Germinal center (tissue), 1 donor: ENCODE measurements at regions not wholly inside any gene's neighbourhood (a gene's known extent, or its start where the extent isn't known, plus 50 kb on each side); places are given as distances from the start of the nearest gene placed in this dataset.
A peak's percentile ranks its signal among the peaks of the same experiment; 100 is the strongest.
"Not testable (repeated sequence)": the region's sequence is repeated elsewhere in the genome, so short reads cannot be mapped to it uniquely, and the experiment has no call there.

Experiments used
- DNase-seq: peaks from one replicate; pipeline ENCODE4 v3.0.0; 2012; ENCODE audit warnings: mixed read lengths, low spot score

GRCh38 chr4:86481440-86481839 lies 112.7 kb upstream of the PTPN13 start:
- no peak for DNase-seq

DNA sequence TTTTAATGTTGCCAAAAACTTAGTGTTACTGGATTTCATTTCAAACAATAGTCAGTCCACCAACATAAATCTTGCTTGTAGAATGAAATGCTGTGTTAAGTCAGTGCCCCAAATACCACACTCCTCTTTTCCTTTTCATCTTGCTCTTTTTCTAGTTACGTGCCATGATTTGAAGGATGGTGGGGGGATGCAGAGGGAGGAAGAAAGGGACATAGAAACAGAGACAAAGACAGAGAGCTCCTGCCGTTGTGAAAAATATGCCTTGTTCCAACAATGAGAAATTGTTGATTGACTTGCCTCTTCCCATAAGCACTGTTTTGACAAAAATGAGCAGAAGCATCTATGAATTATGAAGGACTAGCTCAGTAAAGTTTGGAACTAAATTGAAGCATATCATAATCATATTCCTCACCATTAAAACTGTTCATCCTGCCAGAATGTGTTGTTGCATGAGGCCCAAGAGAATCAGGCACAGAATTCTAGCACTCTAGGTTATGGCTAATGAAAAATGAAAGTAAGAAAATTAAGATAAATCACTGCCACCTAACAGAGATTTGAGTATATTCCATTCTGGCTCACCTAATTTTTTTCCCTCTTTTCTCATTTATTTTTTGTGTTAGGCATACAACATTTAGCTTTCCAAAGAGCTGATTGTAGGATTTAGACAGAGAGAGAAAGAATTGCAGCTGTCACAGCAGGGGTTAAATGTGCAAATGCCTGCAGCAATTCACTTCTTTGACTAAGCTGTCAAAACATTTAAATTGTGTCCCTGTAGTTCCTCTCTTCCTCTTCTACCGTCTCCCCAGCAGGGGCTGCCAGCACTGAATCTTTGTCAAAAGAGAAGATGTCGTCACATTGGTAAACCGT lies 111.6 kb upstream of the PTPN13 start:
- DNase-seq, result peak; percentile 12

GRCh38 chr4:86483173-86483490 lies 111.0 kb upstream of the PTPN13 start:
- no peak for DNase-seq

DNA sequence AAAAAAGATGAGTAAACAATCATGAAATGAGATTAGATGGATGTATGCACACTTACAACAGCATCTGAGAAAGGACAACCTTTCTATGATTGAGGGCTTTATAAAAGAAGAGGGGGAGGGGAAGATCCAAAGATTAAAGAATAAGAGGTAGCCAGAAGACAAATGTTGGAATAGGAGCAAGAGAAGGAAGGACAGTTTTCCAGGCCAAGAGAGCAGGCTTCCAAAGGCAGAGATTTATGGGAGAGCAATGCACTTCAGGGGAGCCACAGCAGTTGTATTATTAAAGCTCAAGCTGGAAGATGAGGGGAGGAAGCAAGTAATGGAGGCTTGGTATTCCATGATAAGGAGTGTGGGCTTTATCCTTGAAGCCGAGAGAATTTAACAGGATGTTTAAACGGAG lies 110.3 kb upstream of the PTPN13 start:
- DNase-seq, result no peak

DNA sequence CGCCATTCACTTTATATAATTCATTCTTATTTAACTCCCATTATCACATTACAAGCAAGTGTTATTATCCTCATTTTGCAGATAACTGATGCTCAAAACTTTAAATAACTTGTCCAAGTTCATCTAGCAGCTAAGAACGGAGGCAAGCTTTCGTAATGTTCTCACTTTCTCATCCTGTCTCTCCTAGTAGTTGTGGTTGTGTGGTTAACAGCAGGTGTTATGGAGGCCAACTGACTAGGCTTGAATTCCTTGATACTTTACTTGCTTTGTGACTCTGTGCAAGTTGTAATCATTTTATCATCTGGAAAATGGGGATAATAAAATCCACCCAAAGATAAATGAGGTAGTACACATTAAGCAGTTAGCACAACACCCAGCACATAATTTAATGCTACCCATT lies 109.9 kb upstream of the PTPN13 start:
- DNase-seq, result no peak

- no peak for DNase-seq
These were observed 106.3 kb upstream of the PTPN13 start for GRCh38 chr4:86487738-86488348.

DNA sequence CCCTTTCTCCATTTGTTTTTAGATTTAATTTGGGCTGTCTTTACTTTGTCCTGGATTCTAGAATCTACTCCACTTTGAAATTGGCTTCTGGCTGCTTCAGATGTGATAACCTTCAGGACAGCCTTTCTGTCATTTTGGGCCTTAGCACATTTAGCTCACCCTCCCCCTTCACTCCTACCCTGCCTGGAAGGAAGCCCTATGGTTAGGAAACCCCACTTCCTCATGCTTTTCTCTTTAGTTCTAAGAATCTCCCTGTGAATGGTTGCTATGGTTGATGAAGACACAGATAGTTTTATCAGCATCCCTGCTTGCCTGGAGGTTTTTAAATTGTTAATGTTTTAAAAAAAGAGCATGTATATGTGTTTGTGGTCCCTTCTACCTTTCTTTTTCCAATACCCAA lies 100.7 kb upstream of the PTPN13 start:
- DNase-seq, result no peak

DNA sequence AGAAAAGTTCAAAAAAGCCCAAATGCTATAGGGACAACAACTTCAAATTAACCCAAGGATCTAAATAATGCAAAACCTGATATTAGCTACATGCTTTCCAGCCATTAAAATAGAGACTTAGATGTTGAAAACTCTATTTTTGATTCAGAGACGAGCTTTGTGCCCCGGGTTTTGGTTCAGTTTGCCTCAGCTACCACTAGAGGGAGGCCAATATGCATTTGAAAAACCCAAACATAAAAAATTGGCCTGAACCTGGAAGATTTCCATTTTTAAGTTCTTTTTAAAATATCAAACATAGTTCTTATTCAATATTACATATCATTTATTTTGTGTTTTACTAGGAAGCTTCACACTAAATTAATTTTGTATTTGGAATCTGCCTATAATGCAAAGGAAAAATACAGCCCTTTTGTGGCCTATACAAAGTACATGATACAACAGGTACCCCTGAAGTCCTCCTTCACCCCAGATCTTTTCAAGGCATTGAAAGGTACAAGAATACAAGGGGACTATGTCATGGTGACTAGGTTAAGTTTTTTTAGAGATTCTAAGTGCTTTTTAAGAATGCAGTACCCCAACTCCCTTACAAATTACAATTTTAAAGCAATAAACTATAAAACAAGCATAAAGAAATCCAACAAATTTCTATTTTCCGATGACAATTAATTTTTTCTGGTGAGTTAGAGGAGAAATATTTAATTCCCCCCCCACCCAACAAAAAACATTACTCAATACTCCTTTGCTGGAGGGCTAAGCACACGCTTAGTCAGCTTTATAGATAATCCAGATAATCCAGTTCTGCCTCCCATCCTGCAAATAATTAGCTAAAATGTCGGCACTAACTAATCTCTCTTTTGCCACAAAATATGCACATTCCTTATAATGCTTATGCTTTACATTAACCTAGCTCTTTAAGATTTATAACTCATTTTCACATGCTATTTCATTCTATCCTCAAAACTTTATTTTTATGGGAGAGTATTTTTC lies 97.7 kb upstream of the PTPN13 start:
- peak; percentile 56 for DNase-seq

DNA sequence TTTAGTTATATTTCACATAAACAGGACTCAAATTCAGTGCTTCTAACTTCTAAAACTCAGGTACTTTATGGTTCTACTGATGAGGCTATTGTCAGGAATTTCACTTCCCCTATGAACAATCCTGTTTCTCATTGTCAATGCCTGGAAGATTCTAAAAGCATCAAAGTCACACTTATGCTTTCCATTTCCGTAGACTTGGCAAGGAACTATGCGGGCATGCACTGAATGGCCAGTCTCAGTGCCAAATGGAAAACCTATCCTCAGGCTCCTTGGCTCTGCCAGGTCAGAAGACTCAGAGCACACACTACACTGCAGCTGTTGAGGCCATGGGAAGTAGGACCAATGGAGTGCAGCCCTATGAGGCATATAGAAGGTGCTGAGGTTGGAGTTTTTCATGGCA lies 97.0 kb upstream of the PTPN13 start:
- no peak for DNase-seq

- peak; percentile 42 for DNase-seq
These were observed 95.9 kb upstream of the PTPN13 start for GRCh38 chr4:86497980-86498862.

- no peak for DNase-seq
These were observed 95.3 kb upstream of the PTPN13 start for GRCh38 chr4:86498863-86499166.

DNA sequence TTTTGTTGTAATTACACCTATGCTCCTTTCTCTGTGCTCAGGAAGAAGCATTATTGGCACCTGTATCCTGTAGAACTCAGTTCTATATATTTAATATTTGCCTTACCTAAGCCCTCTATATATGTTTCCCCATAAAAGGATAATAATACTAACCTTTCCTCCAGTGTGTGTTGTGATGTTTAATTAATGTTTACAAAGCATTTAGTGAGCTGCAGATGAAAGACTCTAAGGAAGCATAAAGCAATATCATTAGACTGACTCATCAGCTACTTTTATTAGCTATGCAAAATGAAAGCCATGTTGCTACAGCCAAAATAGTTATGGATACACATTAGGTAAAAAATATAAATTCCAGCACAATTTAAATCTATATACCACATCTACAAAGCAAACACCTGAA lies 93.6 kb upstream of the PTPN13 start:
- DNase-seq, result no peak

DNA sequence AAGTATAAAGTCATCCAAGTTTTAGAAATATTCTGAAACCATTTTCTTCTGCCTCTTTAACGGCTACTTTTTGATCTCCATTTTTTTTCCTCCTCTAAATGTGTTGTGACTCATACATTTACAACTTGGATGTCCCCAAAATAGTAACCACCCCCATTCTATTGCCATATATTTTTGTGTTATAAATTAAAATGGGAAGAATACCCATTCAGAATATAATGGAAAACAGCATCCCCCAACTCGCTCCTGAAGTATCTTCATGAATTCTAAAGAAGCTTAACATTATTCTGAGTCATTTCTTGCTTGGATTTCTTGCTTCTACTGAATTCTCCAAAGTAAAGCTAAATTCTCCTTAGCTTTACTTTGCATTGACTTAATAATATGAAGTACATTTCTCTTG lies 92.0 kb upstream of the PTPN13 start:
- no peak for DNase-seq

DNA sequence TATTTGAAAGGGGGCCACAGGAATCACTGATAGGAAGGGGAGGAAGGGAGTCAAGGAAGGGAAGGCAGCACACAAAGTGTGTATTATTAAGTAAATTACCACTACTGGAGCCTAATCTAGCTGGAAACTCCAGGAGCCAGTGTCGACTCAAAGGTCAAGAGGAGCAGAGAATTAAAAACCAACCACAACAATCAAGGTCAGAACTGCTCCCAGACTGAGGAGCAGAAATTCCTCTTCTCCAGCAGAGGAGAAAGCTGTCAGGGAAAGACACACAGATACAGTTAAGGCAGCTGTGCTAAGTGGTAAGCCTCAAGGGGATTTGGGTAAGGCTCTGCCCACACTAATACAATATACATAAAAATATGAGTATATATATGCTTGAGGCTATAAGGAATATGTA lies 87.5 kb upstream of the PTPN13 start:
- no peak for DNase-seq

GRCh38 chr4:86508436-86508835 lies 85.7 kb upstream of the PTPN13 start:
- DNase-seq, result no peak

DNA sequence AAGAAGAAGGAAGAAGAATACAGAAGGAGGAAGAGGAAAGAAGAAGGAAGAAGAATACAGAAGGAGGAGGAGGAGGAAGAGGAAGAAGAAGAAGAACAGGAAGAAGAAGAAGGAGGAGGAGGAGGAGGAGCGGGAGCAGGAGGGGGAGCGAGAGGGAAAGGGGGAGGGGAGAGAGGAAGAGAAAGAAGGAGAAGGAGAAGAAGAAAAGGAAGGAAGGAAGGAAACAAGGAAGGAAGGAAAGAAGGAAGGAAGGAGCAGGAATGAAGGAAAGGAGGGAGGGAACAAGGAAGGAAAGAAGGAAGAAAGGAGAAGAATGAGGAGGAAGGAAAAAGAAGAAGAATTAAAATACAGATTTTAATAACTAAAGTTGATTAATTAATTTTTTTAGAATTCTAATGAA lies 82.5 kb upstream of the PTPN13 start:
- DNase-seq, result no peak

DNA sequence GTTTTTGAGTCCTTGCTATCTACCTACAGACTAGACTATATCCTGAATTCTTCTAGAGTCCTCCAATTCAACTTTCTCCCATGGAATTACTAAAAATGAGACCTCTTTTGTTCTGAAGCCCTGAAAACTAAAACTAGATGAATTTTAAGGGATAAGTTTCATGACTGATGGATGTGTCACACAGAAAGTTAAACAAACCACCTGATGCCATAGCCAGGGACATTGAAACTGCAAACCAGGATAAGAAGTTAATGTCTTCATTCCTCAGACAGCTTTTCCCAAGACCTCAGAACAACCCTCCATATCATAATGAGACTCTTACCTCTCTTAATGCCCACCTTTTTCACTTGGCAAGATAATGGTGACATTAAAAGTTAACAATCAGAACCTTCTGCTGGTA lies 81.5 kb upstream of the PTPN13 start:
- no peak for DNase-seq

DNA sequence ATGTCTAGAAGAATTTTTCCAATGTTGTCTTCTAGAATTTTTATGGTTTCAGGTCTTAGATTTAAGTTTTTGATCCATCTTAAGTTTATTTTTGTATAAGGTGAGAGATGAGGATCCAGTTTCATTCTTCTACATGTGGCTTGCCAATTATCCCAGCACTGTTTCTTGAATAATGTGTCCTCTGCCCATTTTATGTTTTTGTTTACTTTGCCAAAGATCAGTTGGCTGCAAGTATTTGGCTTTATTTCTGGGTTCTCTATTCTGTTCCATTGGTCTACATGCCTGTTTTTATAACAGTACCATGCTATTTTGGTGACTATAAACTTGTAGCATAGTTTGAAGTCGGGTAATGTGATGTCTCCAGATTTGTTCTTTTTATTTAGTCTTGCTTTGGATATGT lies 78.2 kb upstream of the PTPN13 start:
- not testable (repeated sequence) for DNase-seq

DNA sequence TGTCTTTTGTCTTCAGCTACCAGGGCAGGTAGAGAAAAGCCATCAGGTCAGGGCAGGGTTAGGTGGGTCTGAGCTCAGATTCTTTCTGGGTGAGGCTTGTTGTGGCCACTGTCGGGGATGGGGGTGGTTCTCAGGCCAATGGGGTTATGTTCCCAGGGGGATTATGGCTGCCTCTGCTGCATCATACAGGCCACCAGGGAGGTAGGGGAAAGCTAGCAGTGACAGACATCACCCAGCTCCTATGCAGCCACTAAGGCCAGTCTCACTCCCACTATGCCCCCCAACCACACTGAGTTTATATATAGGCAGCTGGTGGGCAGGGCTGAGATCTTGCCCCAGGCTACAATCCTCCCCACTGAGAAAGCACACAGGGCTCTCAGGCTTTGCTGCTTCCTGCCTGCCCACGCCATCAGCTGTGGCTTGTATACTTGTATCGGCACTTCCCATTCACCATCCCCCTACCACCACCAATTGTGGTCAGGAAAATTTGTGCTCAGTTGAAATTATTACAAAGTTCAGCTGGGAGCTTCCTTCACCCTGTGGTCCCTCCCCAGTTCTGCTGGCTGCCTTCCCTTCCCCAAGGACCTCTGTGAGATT lies 72.6 kb upstream of the PTPN13 start:
- DNase-seq, result no peak

DNA sequence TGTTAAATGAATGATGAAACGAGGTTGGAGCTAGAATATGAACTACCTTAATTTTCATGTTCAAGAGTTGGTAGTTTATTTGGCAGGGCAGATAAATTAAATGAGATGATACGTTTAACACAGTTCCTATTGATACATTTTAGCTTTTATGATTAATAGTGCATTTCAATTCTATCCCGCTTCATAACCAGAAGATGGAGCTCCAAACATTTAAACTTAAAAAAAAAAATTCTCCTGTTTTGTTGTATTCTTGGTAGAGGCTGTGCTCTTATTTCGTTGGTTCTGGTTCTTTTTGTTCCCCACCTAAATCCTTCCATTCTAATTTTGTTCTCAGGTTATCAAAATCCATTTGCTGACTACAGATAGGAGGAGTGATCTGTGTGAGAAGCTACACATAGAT lies 71.8 kb upstream of the PTPN13 start:
- no peak for DNase-seq

- no peak for DNase-seq
These were observed 70.8 kb upstream of the PTPN13 start for GRCh38 chr4:86523333-86523732.

GRCh38 chr4:86527713-86528112 lies 66.4 kb upstream of the PTPN13 start:
- not testable (repeated sequence) for DNase-seq
